HEK293T (cell line): ENCODE measurements at regions not wholly inside any gene's neighbourhood (a gene's known extent, or its start where the extent isn't known, plus 50 kb on each side); places are given as distances from the start of the nearest gene placed in this dataset.

Experiments used
- ARNT ChIP-seq: fragments of 450-650 bp; IDR thresholded peaks from 2 replicates; pipeline ENCODE4 v1.6.1; 2017; ENCODE audit warnings: mild to moderate bottlenecking
- BHLHE40 ChIP-seq: fragments of 450-650 bp; IDR thresholded peaks from 2 replicates; pipeline ENCODE4 v1.6.1; 2016; ENCODE audit warnings: mild to moderate bottlenecking, moderate library complexity, borderline replicate concordance
- CTBP1 ChIP-seq: fragments of 450-650 bp; IDR thresholded peaks from 2 replicates; pipeline ENCODE4 v1.6.1; 2016; ENCODE audit warnings: borderline replicate concordance
- FOXA1 ChIP-seq: fragments of 450-650 bp; IDR thresholded peaks from 2 replicates; pipeline ENCODE4 v1.6.1; 2016; ENCODE audit warnings: mild to moderate bottlenecking
- HDGF ChIP-seq: fragments of 450-650 bp; IDR thresholded peaks from 2 replicates; pipeline ENCODE4 v1.6.1; 2017; ENCODE audit warnings: antibody characterized with exemption, borderline replicate concordance
- L3MBTL2 ChIP-seq: fragments of 450-650 bp; conservative IDR thresholded peaks from 2 replicates; pipeline ENCODE4 v1.6.1; 2016; ENCODE audit warnings: mild to moderate bottlenecking
- LEF1 ChIP-seq: fragments of 450-650 bp; IDR thresholded peaks from 2 replicates; pipeline ENCODE4 v1.6.1; 2017; ENCODE audit warnings: mild to moderate bottlenecking, borderline replicate concordance
- SP1 ChIP-seq: fragments of 450-650 bp; IDR thresholded peaks from 2 replicates; pipeline ENCODE4 v1.6.1; 2017
- SUZ12 ChIP-seq: fragments of 450-650 bp; IDR thresholded peaks from 2 replicates; pipeline ENCODE4 v1.6.1; 2016; ENCODE audit warnings: mild to moderate bottlenecking
- TARDBP ChIP-seq: fragments of 450-650 bp; IDR thresholded peaks from 2 replicates; pipeline ENCODE4 v1.6.1; 2016

- TF ChIP-seq LEF1 (no peak), L3MBTL2 (no peak), SUZ12 (no peak), SP1 (no peak), BHLHE40 (no peak), TARDBP (no peak), HDGF (no peak), FOXA1 (no peak), ARNT (no peak), CTBP1 (no peak)
Measured at GRCh38 chr6:105896821-105897095, 189.4 kb upstream of the PRDM1 start.
